Ammon's horn (tissue), 1 donor: ENCODE measurements at regions not wholly inside any gene's neighbourhood (a gene's known extent, or its start where the extent isn't known, plus 50 kb on each side); places are given as distances from the start of the nearest gene placed in this dataset.

Experiments used
- DNase-seq: peaks from one replicate; pipeline ENCODE4 v3.0.0-alpha.2; 2016; ENCODE audit warnings: low spot score

DNA sequence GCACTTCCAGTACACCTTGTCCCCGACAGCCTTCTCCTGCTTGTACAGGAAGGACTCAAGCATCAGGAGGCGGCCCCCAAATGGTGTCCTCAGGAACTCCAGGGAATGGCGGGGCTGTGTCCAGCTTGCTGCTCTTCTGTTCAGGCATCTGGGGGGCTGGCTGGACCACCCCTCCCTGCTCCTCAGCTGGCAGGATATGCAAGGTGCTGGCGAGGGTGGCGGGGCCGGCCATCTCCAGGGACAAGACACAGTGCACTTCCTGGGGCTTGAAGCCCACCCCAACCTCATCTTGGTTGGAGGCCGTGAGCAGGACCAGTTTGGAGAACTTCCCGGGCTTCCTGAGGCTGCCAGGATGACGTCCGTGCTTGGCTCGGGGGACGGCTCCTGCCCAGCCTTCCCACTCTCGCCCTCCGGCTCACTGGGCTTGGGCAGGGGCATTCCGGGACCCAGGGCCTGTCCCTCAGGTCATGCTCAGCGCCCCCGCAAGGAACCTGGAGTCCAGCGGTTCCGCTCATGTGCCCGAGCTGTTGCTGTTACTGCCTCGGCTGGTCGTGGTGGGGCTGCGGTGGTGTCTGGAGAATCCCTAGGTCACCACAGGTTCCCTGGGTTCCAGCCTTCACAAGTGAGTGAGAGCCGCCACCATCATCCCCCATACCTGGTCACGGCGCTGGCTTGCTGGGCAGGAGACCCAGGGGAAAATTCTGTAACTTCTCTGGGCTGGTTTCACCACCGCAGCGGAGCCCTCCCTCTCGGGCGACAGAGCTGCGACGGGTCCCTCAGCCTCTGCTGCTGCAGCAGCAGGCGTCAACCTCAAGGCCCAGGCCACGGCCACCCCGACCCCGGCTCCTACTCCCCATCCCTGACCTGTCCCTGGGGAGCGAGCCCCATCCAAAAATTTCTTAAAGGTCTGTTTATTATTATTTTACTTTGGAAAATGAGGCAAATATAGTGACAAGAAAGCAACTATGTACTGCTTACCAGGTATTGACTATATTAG, 82.8 kb upstream of the FXR1 start:
- DNase-seq = no peak

DNA sequence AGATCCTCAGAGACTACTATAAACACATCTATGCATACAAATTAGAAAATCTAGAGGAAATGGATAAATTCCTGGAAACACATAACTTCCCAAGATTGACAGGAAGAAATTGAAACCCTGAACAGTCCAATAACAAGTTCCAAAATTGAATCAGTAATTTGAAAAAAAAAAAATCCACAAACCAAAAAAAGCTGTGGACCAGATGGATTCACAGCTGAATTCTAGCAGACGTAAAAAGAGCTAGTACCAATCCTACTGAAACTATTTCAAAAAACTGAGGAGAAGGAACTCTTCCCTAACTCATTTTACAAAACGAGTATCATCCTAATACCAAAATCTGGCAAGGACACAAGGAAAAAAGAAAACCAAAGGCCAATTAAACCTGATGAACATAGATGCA, 77.0 kb upstream of the FXR1 start:
- no peak for DNase-seq

DNA sequence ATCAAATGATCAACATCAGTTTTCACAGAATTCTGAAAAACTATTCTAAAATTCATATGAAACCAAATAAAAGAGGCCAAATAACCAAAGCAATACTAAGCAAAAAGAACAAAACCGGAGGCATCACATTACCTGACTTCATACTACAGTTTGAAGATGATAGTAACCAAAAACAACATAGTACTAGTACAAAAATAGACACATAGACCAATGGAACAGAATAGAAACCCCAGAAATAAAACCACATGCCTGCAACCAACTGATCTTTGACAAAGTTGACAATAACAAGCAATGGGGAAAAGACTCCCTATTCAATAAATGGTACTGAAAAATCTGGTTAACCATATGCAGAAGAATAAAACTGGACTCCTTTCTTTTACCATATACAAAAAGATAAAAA, 75.7 kb upstream of the FXR1 start:
- DNase-seq = no peak

DNA sequence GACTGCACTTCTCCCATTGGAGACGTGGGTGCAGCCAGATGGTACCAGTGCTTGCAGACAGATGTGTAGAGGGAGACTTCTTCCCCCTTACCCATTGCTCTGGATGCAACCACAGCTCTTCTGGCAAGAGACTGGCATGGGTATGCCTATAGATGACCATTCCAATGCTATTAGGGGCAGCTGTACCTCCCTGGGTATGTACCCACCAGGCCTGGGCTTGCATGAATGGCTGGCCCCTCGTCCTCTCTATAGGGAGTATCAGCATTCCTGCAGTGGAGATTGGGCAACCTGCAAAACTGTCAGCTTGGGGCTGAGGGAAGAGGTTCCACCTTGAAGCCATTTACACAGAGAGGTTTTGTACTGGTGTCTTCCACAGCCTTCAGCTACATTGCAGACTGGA, 57.6 kb upstream of the FXR1 start:
- no peak for DNase-seq

DNA sequence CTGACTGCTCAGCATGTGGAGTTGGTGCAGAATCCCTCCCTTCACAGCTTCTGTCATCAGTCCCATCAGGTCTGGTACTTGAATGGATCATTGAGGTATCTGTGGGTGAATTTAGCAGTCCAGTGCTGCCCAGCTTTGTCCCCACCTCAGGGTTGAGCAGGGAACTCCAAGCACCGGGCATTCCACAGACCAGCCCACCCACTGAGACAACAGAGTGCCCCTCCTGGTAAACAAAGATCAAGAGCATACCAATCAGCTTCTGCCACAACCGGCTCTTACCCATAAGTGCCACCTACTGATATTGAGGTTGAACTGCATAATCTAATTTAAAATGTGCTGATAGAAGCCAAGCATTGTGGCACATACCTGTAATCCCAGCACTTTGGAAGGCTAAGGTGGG, 57.1 kb upstream of the FXR1 start:
- DNase-seq = no peak

DNA sequence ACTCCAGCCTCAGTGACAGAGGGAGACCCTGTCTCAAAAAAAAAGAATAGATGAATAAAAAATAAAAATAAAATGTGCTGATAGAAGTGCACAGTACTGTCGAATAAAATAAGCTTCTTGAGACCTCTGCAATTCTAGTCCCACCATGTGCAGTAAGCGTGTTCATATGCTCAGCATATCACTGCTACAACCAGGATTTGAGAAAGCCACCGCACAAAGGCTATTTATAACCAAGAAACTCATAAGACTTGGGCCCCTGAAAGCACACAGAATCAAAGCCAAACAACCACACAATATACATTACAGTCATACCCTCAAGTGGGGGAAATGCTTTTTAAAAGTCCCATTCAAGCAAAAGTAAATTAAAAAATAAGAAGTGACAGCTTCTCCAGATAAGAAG, 56.5 kb upstream of the FXR1 start:
- DNase-seq = no peak

DNA sequence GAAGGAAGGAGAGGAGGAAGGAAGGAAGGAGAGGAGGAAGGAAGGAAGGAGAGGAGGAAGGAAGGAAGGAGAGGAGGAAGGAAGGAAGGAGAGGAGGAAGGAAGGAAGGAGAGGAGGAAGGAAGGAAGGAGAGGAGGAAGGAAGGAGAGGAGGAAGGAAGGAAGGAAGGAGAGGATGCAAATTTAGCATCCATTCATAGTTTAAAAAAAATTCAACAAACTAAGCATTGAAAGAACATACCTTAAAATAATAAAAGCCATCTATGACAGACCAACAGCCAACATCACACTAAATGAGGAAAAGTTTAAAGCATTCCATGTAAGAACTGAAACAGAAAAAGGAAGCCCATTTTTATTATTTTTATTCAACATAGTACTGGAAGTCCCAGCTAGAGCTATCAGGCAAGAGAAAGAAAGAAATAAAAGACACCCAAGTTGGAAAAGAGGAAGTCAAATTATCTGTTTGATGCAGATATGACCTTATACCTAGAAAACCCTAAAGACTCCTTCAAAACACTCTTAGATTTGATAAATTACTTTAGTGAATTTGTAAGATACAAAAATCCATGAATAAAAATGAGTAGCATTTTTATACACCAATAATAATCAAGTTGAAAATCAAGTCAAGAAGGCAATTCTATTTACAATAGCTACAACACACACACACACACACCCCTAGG, 52.2 kb upstream of the FXR1 start:
- DNase-seq = no peak
